HCT116 (cell line): ENCODE measurements at regions not wholly inside any gene's neighbourhood (a gene's known extent, or its start where the extent isn't known, plus 50 kb on each side); places are given as distances from the start of the nearest gene placed in this dataset.

Experiments used
- ATAC-seq: fragments of 200-7000 bp; cut with Tn5 transposase; 2 replicates; pipeline ENCODE4 v1.9.1; 2020; ENCODE audit warnings: mild to moderate bottlenecking, moderate library complexity
- BruUV-seq: library from RNA; stranded (reverse); fragments of 400-500 nt; replicated peaks from 2 replicates; lab custom pipeline; 2021; lab: Mats Ljungman, UMichigan
- CTCF ChIA-PET: fragments of 300-600 bp; sonication (Branson Sonifier 250); formaldehyde crosslinking; loops from one replicate; lab custom pipeline; 2021; ENCODE audit warnings: antibody characterized with exemption; lab: Charles Lee
- POLR2A ChIA-PET: fragments of 300-600, 350-600 bp; sonication (Branson Sonifier 250); formaldehyde crosslinking; loops from one replicate; lab custom pipeline; 2021; ENCODE audit warnings: antibody characterized with exemption; lab: Charles Lee
- RAD21 ChIA-PET, 2 experiments: fragments of 300-600 bp; sonication (Branson Sonifier 250); formaldehyde crosslinking; loops; one replicate each; lab custom pipeline; 2023; ENCODE audit warnings: low total read pairs in 2 of 2; ENCODE audit not compliant: uncharacterized antibody in 2 of 2, unreplicated experiment in 2 of 2, low non-redundant PET in 1 of 2; lab: Charles Lee
- DNase-seq: peaks from one replicate; pipeline ENCODE4 v3.0.0-alpha.2; 2010; ENCODE audit warnings: low read depth, low spot score
- H2AFZ ChIP-seq: fragments of 200-600 bp; shearing (Covaris generic), sonication (generic); 2 replicates; pipeline ENCODE4 v1.6.1; 2017; ENCODE audit warnings: low read depth, mixed run types, mixed read lengths, antibody characterized with exemption, low read length; ENCODE audit not compliant: poor library complexity, severe bottlenecking
- H3K27ac ChIP-seq: 2 replicates; pipeline ENCODE4 v1.5.1; 2012; ENCODE audit warnings: low read depth, low read length
- H3K27me3 ChIP-seq: fragments of 200-600 bp; sonication (generic); 2 replicates; pipeline ENCODE4 v1.6.1; 2016; ENCODE audit warnings: mixed run types, low read length, mixed read lengths; ENCODE audit not compliant: insufficient read depth
- H3K36me3 ChIP-seq, 2 experiments: fragments of 200-500 bp in 1 of 2; fragments of 200-600 bp in 1 of 2; sonication (Bioruptor generic) in 1 of 2; sonication (generic) in 1 of 2; 2 replicates each; pipeline versions ENCODE4 v1.5.1 to v1.6.1; 2014 to 2016; ENCODE audit warnings: low read length in 2 of 2, inconsistent platforms in 1 of 2, mixed read lengths in 1 of 2, mixed run types in 1 of 2; ENCODE audit not compliant: insufficient read depth in 2 of 2, control insufficient read depth in 1 of 2
- H3K4me1 ChIP-seq, 2 experiments: fragments of 200-600 bp in 1 of 2; sonication (generic) in 1 of 2; 2 replicates each; pipeline versions ENCODE4 v1.5.1 to v1.6.1; 2012 to 2017; ENCODE audit warnings: low read length in 2 of 2, inconsistent platforms in 1 of 2, mild to moderate bottlenecking in 1 of 2, mixed read lengths in 1 of 2, mixed run types in 1 of 2, moderate library complexity in 1 of 2; ENCODE audit not compliant: insufficient read depth in 2 of 2, control insufficient read depth in 1 of 2
- H3K4me2 ChIP-seq: fragments of 200-600 bp; sonication (generic); 2 replicates; pipeline ENCODE4 v1.6.1; 2017; ENCODE audit warnings: mixed run types, low read length, mixed read lengths
- H3K4me3 ChIP-seq, 2 experiments: fragments of 200-600 bp in 1 of 2; sonication (generic) in 1 of 2; replicated peaks in 1 of 2; 2 replicates each; pipeline ENCODE4 v1.5.1; 2011 to 2016; ENCODE audit warnings: low read length in 2 of 2, control low read depth in 1 of 2, low read depth in 1 of 2, mild to moderate bottlenecking in 1 of 2, mixed read lengths in 1 of 2, mixed run types in 1 of 2
- H3K79me2 ChIP-seq: fragments of 200-600 bp; sonication (generic); 2 replicates; pipeline ENCODE4 v1.6.1; 2017; ENCODE audit warnings: mild to moderate bottlenecking, mixed run types, low read length, moderate library complexity, mixed read lengths; ENCODE audit not compliant: insufficient read depth
- H3K9ac ChIP-seq: fragments of 200-600 bp; sonication (generic); 2 replicates; pipeline ENCODE4 v1.6.1; 2016; ENCODE audit warnings: low read length, mixed read lengths
- H3K9me2 ChIP-seq: fragments of 200-600 bp; sonication (generic), shearing (Covaris generic); 2 replicates; pipeline ENCODE4 v1.6.1; 2017; ENCODE audit warnings: mixed run types, mild to moderate bottlenecking, moderate library complexity; ENCODE audit not compliant: insufficient read depth
- H3K9me3 ChIP-seq, 2 experiments: fragments of 200-500 bp in 1 of 2; fragments of 200-600 bp in 1 of 2; sonication (Bioruptor generic) in 1 of 2; sonication (generic) in 1 of 2; 2 replicates each; pipeline ENCODE4 v1.6.1; 2014 to 2017; ENCODE audit warnings: low read length in 2 of 2, mixed read lengths in 2 of 2, inconsistent platforms in 1 of 2, low read depth in 1 of 2, mild to moderate bottlenecking in 1 of 2, mixed run types in 1 of 2, moderate library complexity in 1 of 2; ENCODE audit not compliant: control insufficient read depth in 1 of 2, insufficient read depth in 1 of 2
- H4K20me1 ChIP-seq: fragments of 200-600 bp; sonication (generic), shearing (Covaris generic); 2 replicates; pipeline ENCODE4 v1.6.1; 2017; ENCODE audit warnings: mixed run types, mild to moderate bottlenecking, moderate library complexity; ENCODE audit not compliant: insufficient read depth
- CBX3 ChIP-seq: IDR thresholded peaks from 2 replicates; pipeline ENCODE4 v1.6.1; 2012; ENCODE audit warnings: low read depth
- CEBPB ChIP-seq: IDR thresholded peaks from 2 replicates; pipeline ENCODE4 v1.6.1; 2012; ENCODE audit warnings: low read depth
- CTCF ChIP-seq, 3 experiments: fragments of 200-600 bp in 1 of 3; sonication (generic) in 1 of 3; IDR thresholded peaks in 2 of 3; conservative IDR thresholded peaks in 1 of 3; 2 replicates each; pipeline ENCODE4 v1.5.1; 2012 to 2017; ENCODE audit warnings: low read depth in 2 of 3, low read length in 2 of 3, antibody characterized with exemption in 1 of 3, borderline replicate concordance in 1 of 3, control low read depth in 1 of 3, mild to moderate bottlenecking in 1 of 3, mixed read lengths in 1 of 3, mixed run types in 1 of 3, moderate library complexity in 1 of 3; ENCODE audit not compliant: insufficient read depth in 1 of 3
- ELF1 ChIP-seq: IDR thresholded peaks from 2 replicates; pipeline ENCODE4 v1.6.1; 2012; ENCODE audit warnings: low read depth, borderline replicate concordance
- EZH2 ChIP-seq: fragments of 200-600 bp; sonication (generic); IDR thresholded peaks from 2 replicates; pipeline ENCODE4 v1.6.1; 2017; ENCODE audit warnings: antibody characterized with exemption, mixed run types
- EZH2phosphoT487 ChIP-seq: fragments of 200-600 bp; IDR thresholded peaks from 2 replicates; pipeline ENCODE4 v1.6.1; 2018; ENCODE audit warnings: antibody characterized with exemption, borderline replicate concordance
- FOSL1 ChIP-seq: IDR thresholded peaks from 2 replicates; pipeline ENCODE4 v1.6.1; 2012; ENCODE audit warnings: low read depth
- POLR2A ChIP-seq: IDR thresholded peaks from 2 replicates; pipeline ENCODE4 v1.7.0; 2011; ENCODE audit warnings: borderline replicate concordance; ENCODE audit not compliant: insufficient read depth, insufficient read length; ENCODE audit errors: extremely low read depth
- POLR2AphosphoS5 ChIP-seq: IDR thresholded peaks from 2 replicates; pipeline ENCODE4 v1.6.1; 2011; ENCODE audit warnings: mild to moderate bottlenecking, low read depth, low read length, moderate library complexity
- REST ChIP-seq: IDR thresholded peaks from 2 replicates; pipeline ENCODE4 v1.6.1; 2012; ENCODE audit warnings: low read depth
- SIN3A ChIP-seq: IDR thresholded peaks from 2 replicates; pipeline ENCODE4 v1.6.1; 2012; ENCODE audit warnings: low read depth
- SRF ChIP-seq: IDR thresholded peaks from 2 replicates; pipeline ENCODE4 v1.6.1; 2012; ENCODE audit warnings: low read depth
- ZBTB33 ChIP-seq: IDR thresholded peaks from 2 replicates; pipeline ENCODE4 v1.6.1; 2011; ENCODE audit warnings: mild to moderate bottlenecking, low read length, moderate library complexity; ENCODE audit not compliant: insufficient replicate concordance; ENCODE audit errors: extremely low read depth
- ZFX ChIP-seq: fragments of 450-650 bp; IDR thresholded peaks from 2 replicates; pipeline ENCODE4 v1.6.1; 2017
- intact Hi-C: fragments of 100-400 bp; cut with micrococcal nuclease; formaldehyde crosslinking; loops from 2 replicates; pipeline ENCODE4 v1.10.0; 2022
- TF ChIP-seq, protein P1 (sequence below): IDR thresholded peaks from 2 replicates; pipeline ENCODE4 v1.6.1; 2012

GRCh38 chr6:169894377-169894960, 143.0 kb downstream of the ERMARD start:
- ChIA-PET RAD21 (no interaction called here), POLR2A (no interaction called here), CTCF (no interaction called here)
- Histone ChIP-seq H2AFZ (no peak overlapping the region), H3K9me3 (no peaks in the 10 kb centered on the region), H3K4me3 (no peak overlapping the region), H3K27me3 (0 out of 2 replicates have a peak, but pooled peaks cover 3% of the 10 kb centered on the region), H3K36me3 (no peaks in the 10 kb centered on the region), H3K27ac (no peak overlapping the region), H3K4me1 (no peaks in the 10 kb centered on the region), H3K79me2 (no peaks in the 10 kb centered on the region), H3K9me2 (no peaks in the 10 kb centered on the region), H3K4me2 (no peak overlapping the region), H4K20me1 (no peaks in the 10 kb centered on the region), H3K9ac (no peak overlapping the region)
- TF ChIP-seq EZH2 (no peak), SRF (no peak), CEBPB (no peak), FOSL1 (no peak), ZBTB33 (no peak), REST (no peak), ZFX (no peak), CBX3 (no peak), CTCF (IDR thresholded peaks at IDR 0.05 in 2 of 3, conservative IDR thresholded peaks at IDR 0.05 in 1 of 3; ENCODE audit: borderline replicate concordance in 1 of 3, insufficient read depth in 1 of 3, low read depth in 2 of 3, low read length in 2 of 3) (no peak), SIN3A (no peak), EZH2phosphoT487 (no peak), POLR2A (no peak), ELF1 (no peak), POLR2AphosphoS5 (no peak)
- TF ChIP-seq, protein P1, sequence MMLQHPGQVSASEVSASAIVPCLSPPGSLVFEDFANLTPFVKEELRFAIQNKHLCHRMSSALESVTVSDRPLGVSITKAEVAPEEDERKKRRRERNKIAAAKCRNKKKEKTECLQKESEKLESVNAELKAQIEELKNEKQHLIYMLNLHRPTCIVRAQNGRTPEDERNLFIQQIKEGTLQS = no peak
- intact Hi-C loops = no loop called here
- BruUV-seq = no TSS peak
- DNase-seq (no peak), ATAC-seq (no peak)
